NB4 (cell line): ENCODE measurements at regions not wholly inside any gene's neighbourhood (a gene's known extent, or its start where the extent isn't known, plus 50 kb on each side); places are given as distances from the start of the nearest gene placed in this dataset.

Experiments
- POLR2A ChIP-seq: IDR thresholded peaks from 2 replicates; pipeline ENCODE4 v1.6.1; 2011; ENCODE audit warnings: mild to moderate bottlenecking; ENCODE audit not compliant: insufficient read length; ENCODE audit errors: extremely low read depth
- TF ChIP-seq, protein P1 (sequence below): IDR thresholded peaks from one replicate; pipeline ENCODE4 v1.5.1; 2012; ENCODE audit warnings: low read depth, low read length

DNA sequence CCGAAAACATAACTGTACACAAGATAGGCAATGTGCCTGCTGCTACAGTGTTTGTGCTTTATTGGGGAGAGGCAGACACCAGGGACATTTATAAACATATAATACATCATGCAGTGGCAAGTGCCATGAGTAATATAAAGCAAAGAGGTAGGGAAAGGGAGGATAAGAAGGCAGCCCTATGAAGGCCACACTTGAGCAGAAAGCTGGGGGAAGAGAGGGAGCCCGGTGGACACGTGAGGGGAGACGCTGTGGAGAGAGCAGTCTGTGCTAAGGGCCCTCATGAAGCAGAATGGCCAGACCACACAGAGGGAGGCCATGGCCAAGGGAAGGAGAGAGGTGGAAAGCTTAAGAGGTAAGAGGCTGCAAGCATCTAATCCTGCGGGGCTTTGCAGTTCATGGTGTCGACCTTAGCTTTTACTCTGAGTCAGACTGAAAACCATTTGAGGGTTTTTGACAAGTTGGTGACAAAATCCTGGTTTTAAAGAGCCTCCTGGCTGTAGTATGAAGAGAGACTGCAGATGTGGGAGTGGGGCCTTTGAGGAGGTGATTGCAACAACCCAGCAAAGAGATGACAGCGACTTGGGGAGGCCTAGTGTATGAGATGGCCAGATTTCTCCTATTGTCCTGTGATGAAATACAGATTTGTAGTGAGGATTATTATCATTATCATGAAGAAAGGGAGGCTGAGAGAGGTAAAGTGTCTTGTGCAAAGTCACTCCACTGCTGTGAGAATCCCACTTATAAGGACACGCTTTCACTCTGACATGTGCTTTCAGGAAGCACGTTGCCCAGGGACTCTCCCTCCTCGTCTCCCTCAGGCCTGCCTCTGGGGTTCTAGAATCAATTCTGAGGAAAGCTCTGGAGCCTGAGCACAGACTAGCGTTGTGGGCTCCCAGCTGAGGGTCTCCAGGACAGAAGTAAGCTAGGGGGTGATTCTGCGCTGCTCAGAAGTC, 192.9 kb downstream of the RHOU start:
- TF ChIP-seq, protein P1, sequence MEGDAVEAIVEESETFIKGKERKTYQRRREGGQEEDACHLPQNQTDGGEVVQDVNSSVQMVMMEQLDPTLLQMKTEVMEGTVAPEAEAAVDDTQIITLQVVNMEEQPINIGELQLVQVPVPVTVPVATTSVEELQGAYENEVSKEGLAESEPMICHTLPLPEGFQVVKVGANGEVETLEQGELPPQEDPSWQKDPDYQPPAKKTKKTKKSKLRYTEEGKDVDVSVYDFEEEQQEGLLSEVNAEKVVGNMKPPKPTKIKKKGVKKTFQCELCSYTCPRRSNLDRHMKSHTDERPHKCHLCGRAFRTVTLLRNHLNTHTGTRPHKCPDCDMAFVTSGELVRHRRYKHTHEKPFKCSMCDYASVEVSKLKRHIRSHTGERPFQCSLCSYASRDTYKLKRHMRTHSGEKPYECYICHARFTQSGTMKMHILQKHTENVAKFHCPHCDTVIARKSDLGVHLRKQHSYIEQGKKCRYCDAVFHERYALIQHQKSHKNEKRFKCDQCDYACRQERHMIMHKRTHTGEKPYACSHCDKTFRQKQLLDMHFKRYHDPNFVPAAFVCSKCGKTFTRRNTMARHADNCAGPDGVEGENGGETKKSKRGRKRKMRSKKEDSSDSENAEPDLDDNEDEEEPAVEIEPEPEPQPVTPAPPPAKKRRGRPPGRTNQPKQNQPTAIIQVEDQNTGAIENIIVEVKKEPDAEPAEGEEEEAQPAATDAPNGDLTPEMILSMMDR = no peak
- TF ChIP-seq POLR2A = no peak
